Hepatocyte (in vitro differentiated cells): ENCODE measurements at regions not wholly inside any gene's neighbourhood (a gene's known extent, or its start where the extent isn't known, plus 50 kb on each side); places are given as distances from the start of the nearest gene placed in this dataset.

Experiments
- EZH2 ChIP-seq: fragments of 200-600 bp; sonication (generic); IDR thresholded peaks from 2 replicates; pipeline ENCODE4 v1.6.1; 2016; ENCODE audit warnings: antibody characterized with exemption, mild to moderate bottlenecking, borderline replicate concordance
- TF ChIP-seq, protein P1 (sequence below): fragments of 200-600 bp; sonication (generic); IDR thresholded peaks from 2 replicates; pipeline ENCODE4 v1.5.1; 2016; ENCODE audit warnings: antibody characterized with exemption, mild to moderate bottlenecking; ENCODE audit not compliant: poor library complexity

DNA sequence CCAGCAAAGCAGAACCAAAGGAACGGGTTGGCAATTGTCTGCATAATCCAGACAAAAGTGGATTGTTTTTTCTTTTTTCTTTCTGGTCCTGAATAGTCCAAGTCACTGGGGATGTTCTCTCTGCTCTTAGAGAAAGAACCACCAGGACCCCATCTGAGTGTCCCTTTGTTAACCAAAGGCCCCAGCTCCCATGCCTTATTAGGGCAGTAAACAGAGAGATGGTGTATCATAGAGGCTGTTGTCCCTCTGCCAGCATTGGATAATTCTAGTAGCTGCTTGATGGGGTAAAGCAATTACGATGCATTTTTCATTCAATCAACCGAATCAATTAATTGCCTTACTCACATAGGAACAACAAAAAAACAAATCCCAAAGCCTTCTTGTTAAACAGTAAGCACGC, 213.0 kb downstream of the BUB3 start:
- TF ChIP-seq EZH2, result no peak
- TF ChIP-seq, protein P1, sequence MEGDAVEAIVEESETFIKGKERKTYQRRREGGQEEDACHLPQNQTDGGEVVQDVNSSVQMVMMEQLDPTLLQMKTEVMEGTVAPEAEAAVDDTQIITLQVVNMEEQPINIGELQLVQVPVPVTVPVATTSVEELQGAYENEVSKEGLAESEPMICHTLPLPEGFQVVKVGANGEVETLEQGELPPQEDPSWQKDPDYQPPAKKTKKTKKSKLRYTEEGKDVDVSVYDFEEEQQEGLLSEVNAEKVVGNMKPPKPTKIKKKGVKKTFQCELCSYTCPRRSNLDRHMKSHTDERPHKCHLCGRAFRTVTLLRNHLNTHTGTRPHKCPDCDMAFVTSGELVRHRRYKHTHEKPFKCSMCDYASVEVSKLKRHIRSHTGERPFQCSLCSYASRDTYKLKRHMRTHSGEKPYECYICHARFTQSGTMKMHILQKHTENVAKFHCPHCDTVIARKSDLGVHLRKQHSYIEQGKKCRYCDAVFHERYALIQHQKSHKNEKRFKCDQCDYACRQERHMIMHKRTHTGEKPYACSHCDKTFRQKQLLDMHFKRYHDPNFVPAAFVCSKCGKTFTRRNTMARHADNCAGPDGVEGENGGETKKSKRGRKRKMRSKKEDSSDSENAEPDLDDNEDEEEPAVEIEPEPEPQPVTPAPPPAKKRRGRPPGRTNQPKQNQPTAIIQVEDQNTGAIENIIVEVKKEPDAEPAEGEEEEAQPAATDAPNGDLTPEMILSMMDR, result no peak
